OCI-LY3 (cell line): ENCODE measurements at regions not wholly inside any gene's neighbourhood (a gene's known extent, or its start where the extent isn't known, plus 50 kb on each side); places are given as distances from the start of the nearest gene placed in this dataset.

Experiments used
- H2AFZ ChIP-seq: fragments of 200-600, 300-600 bp; shearing (Covaris generic); 2 replicates; pipeline ENCODE4 v1.6.0; 2014; ENCODE audit warnings: antibody characterized with exemption, low read depth, low read length
- H3K27ac ChIP-seq: fragments of 200-600, 300-600 bp; sonication (generic); 2 replicates; pipeline ENCODE4 v1.5.1; 2014; ENCODE audit warnings: mild to moderate bottlenecking, low read length, moderate library complexity, mixed read lengths
- H3K27me3 ChIP-seq: fragments of 200-600, 300-600 bp; sonication (generic); 2 replicates; pipeline ENCODE4 v1.6.1; 2014; ENCODE audit warnings: low read depth, low read length, mixed read lengths
- H3K36me3 ChIP-seq: fragments of 200-600, 300-600 bp; sonication (generic); replicated peaks from 2 replicates; pipeline ENCODE3; 2014; ENCODE audit warnings: low read depth, low read length, mixed read lengths
- H3K4me1 ChIP-seq: fragments of 300-600, 200-600 bp; sonication (generic); 2 replicates; pipeline ENCODE4 v1.6.1; 2014; ENCODE audit warnings: low read length, mixed read lengths
- H3K4me2 ChIP-seq: fragments of 200-600, 300-600 bp; sonication (generic); 2 replicates; pipeline ENCODE4 v1.6.1; 2014; ENCODE audit warnings: low read length, mixed read lengths
- H3K4me3 ChIP-seq: fragments of 300-600, 200-600 bp; sonication (generic); 2 replicates; pipeline ENCODE4 v1.5.1; 2014; ENCODE audit warnings: antibody characterized with exemption, mild to moderate bottlenecking, low read length, moderate library complexity
- H3K79me2 ChIP-seq: fragments of 300-600, 200-600 bp; shearing (Covaris generic); 2 replicates; pipeline ENCODE4 v1.6.1; 2014; ENCODE audit warnings: mild to moderate bottlenecking, low read length, mixed read lengths
- H3K9ac ChIP-seq: fragments of 300-600, 200-600 bp; shearing (Covaris generic); 2 replicates; pipeline ENCODE4 v1.6.0; 2014; ENCODE audit warnings: mild to moderate bottlenecking, low read length, moderate library complexity
- H3K9me3 ChIP-seq: fragments of 200-600, 300-600 bp; shearing (Covaris generic); 2 replicates; pipeline ENCODE4 v1.6.1; 2014; ENCODE audit warnings: low read length, mixed read lengths; ENCODE audit not compliant: insufficient read depth
- H4K20me1 ChIP-seq: fragments of 200-600, 300-600 bp; sonication (generic); 2 replicates; pipeline ENCODE4 v1.6.1; 2016; ENCODE audit warnings: low read length, mixed read lengths; ENCODE audit not compliant: insufficient read depth
- EZH2phosphoT487 ChIP-seq: fragments of 200-600 bp; shearing (Covaris generic); IDR thresholded peaks from 2 replicates; pipeline ENCODE4 v1.6.1; 2018; ENCODE audit warnings: antibody characterized with exemption, mixed run types, low read depth
- TF ChIP-seq, protein P1 (sequence below): fragments of 200-600, 300-600 bp; sonication (generic); IDR thresholded peaks from 2 replicates; pipeline ENCODE4 v1.5.1; 2014; ENCODE audit warnings: antibody characterized with exemption, low read length, low read depth

GRCh38 chr10:3568392-3568791 lies 216.6 kb downstream of the KLF6 start:
- H3K27ac ChIP-seq = no peak overlapping the region
- no peak overlapping the region for H3K9ac ChIP-seq
- H3K4me2 ChIP-seq = no peak overlapping the region
- H4K20me1 ChIP-seq = no peaks in the 10 kb centered on the region
- H3K4me1 ChIP-seq = peaks cover 7% of the 10 kb centered on the region; the same call in 1 of the 2 replicates
- TF ChIP-seq, protein P1, sequence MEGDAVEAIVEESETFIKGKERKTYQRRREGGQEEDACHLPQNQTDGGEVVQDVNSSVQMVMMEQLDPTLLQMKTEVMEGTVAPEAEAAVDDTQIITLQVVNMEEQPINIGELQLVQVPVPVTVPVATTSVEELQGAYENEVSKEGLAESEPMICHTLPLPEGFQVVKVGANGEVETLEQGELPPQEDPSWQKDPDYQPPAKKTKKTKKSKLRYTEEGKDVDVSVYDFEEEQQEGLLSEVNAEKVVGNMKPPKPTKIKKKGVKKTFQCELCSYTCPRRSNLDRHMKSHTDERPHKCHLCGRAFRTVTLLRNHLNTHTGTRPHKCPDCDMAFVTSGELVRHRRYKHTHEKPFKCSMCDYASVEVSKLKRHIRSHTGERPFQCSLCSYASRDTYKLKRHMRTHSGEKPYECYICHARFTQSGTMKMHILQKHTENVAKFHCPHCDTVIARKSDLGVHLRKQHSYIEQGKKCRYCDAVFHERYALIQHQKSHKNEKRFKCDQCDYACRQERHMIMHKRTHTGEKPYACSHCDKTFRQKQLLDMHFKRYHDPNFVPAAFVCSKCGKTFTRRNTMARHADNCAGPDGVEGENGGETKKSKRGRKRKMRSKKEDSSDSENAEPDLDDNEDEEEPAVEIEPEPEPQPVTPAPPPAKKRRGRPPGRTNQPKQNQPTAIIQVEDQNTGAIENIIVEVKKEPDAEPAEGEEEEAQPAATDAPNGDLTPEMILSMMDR = no peak
- TF ChIP-seq EZH2phosphoT487 = no peak
- no peak overlapping the region for H3K4me3 ChIP-seq
- H3K9me3 ChIP-seq = no peaks in the 10 kb centered on the region
- H2AFZ ChIP-seq = no peak overlapping the region
- H3K79me2 ChIP-seq = no peaks in the 10 kb centered on the region
- H3K36me3 ChIP-seq = no peaks in the 10 kb centered on the region
- H3K27me3 ChIP-seq = no peaks in the 10 kb centered on the region

- Histone ChIP-seq H3K4me3 (no peak overlapping the region), H4K20me1 (no peaks in the 10 kb centered on the region), H2AFZ (no peak overlapping the region), H3K27me3 (no peaks in the 10 kb centered on the region), H3K4me1 (peaks cover 7% of the 10 kb centered on the region; the same call in 1 of the 2 replicates), H3K9ac (no peak overlapping the region), H3K79me2 (no peaks in the 10 kb centered on the region), H3K9me3 (no peaks in the 10 kb centered on the region), H3K4me2 (no peak overlapping the region), H3K36me3 (no peaks in the 10 kb centered on the region), H3K27ac (no peak overlapping the region)
- TF ChIP-seq EZH2phosphoT487 = no peak
- TF ChIP-seq, protein P1 = no peak
Measured at GRCh38 chr10:3567291-3567963, 217.6 kb downstream of the KLF6 start.

GRCh38 chr10:3566627-3567026 lies 218.4 kb downstream of the KLF6 start:
- Histone ChIP-seq H3K27ac (no peak overlapping the region), H3K36me3 (no peaks in the 10 kb centered on the region), H3K79me2 (no peaks in the 10 kb centered on the region), H3K4me3 (no peak overlapping the region), H3K9me3 (no peaks in the 10 kb centered on the region), H3K4me1 (peaks cover under 1% of the 10 kb centered on the region; the same call in 1 of the 2 replicates), H3K27me3 (no peaks in the 10 kb centered on the region), H3K9ac (no peak overlapping the region), H3K4me2 (no peak overlapping the region), H2AFZ (no peak overlapping the region), H4K20me1 (no peaks in the 10 kb centered on the region)
- no peak for TF ChIP-seq EZH2phosphoT487
- TF ChIP-seq, protein P1 = no peak

- Histone ChIP-seq H3K9me3 (no peaks in the 10 kb centered on the region), H3K9ac (no peak overlapping the region), H4K20me1 (no peaks in the 10 kb centered on the region), H2AFZ (no peak overlapping the region), H3K27me3 (no peaks in the 10 kb centered on the region), H3K4me1 (no peaks in the 10 kb centered on the region), H3K27ac (no peak overlapping the region), H3K36me3 (no peaks in the 10 kb centered on the region), H3K4me2 (no peak overlapping the region), H3K4me3 (no peak overlapping the region), H3K79me2 (no peaks in the 10 kb centered on the region)
- no peak for TF ChIP-seq EZH2phosphoT487
- TF ChIP-seq, protein P1 = no peak
Measured at GRCh38 chr10:3564346-3565002, 220.5 kb downstream of the KLF6 start.
